ENCODE measurements at regions not wholly inside any gene's neighbourhood (a gene's known extent, or its start where the extent isn't known, plus 50 kb on each side); places are given as distances from the start of the nearest gene placed in this dataset.

DNA sequence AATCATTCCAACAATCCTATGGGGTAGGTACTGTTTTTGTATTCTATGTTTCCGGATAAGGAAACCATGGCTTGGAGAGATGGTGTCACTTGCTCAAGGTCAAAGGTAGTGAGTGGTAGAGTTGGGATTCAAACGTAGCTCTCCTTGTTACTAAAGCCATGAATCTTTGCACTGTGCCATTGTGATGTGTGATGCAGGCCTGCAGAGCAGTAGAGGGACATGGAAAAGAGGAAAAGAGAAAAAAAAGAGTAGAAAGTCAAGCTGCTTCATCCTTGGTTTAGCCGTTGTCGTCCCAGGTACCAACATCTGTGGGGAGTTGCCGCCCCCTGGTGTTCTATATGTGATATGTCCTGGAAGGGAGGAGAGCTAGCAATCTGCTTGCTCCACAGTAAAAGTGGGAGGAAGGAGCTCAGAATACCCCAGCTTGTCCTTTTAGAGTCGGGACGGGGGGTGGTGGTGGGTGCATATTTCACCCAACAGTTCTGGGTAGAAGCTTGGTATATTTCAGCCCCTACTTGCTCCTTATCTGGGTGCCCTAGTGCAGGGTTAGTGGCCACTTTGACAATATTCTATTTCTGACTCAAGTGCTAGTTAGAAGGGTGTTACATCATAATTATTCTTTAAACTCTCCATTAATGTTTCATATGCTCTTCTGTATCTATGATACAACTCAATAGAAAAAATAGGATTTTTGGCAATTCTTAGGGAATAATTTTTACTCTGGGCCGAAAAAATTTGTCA lies 98.4 kb downstream of the EBNA1BP2 start:
- peak; percentile 86 for ATAC-seq
- no peak overlapping the region for H3K4me3 ChIP-seq
- no peaks in the 10 kb centered on the region for H3K36me3 Mint-ChIP-seq (ENCODE audit: low read depth)

More for the DNA sequence above, 98.4 kb downstream of the EBNA1BP2 start:
- Histone ChIP-seq H3K4me2 (no peak overlapping the region), H2AFZ (no peak overlapping the region), H3K4me1 (ENCODE audit: insufficient read depth) (peaks cover 15% of the 10 kb centered on the region), H3K36me3 (ENCODE audit: insufficient read depth) (no peaks in the 10 kb centered on the region), H3K9me2 (ENCODE audit: insufficient read depth) (0 out of 2 replicates have a peak, but pooled peaks cover 4% of the 10 kb centered on the region), H4K20me1 (replicated peaks; ENCODE audit: insufficient read depth) (no peaks in the 10 kb centered on the region), H3F3A (replicated peaks; ENCODE audit: low read depth) (0 out of 2 replicates have a peak, but pooled peaks cover 4% of the 10 kb centered on the region), H3K27ac (ENCODE audit: low read depth) (no peak overlapping the region), H3K79me2 (replicated peaks; ENCODE audit: insufficient read depth) (no peaks in the 10 kb centered on the region), H3K27me3 (ENCODE audit: insufficient read depth) (no peaks in the 10 kb centered on the region)
- Mint-ChIP-seq H3K27me3 (ENCODE audit: insufficient read depth, low read depth, poor library complexity) (peaks cover 2% of the 10 kb centered on the region), H3K9me3 (no peaks in the 10 kb centered on the region; the same call in 2 of the 3 replicates), H3K4me3 (no peak overlapping the region), H3K4me1 (peaks cover 27% of the 10 kb centered on the region), H3K27ac (no peak overlapping the region)
- TF ChIP-seq CTCF (conservative IDR thresholded peaks at IDR 0.05; ENCODE audit: low read depth in 2 of 2) (peak; percentile 93 to 98), EZH2phosphoT487 (IDR thresholded peaks at IDR 0.05; ENCODE audit: unreplicated experiment) (no peak), ZNF114 (CRISPR knock-in tag; IDR thresholded peaks at IDR 0.05) (no peak)
- TF ChIP-seq, protein P1, sequence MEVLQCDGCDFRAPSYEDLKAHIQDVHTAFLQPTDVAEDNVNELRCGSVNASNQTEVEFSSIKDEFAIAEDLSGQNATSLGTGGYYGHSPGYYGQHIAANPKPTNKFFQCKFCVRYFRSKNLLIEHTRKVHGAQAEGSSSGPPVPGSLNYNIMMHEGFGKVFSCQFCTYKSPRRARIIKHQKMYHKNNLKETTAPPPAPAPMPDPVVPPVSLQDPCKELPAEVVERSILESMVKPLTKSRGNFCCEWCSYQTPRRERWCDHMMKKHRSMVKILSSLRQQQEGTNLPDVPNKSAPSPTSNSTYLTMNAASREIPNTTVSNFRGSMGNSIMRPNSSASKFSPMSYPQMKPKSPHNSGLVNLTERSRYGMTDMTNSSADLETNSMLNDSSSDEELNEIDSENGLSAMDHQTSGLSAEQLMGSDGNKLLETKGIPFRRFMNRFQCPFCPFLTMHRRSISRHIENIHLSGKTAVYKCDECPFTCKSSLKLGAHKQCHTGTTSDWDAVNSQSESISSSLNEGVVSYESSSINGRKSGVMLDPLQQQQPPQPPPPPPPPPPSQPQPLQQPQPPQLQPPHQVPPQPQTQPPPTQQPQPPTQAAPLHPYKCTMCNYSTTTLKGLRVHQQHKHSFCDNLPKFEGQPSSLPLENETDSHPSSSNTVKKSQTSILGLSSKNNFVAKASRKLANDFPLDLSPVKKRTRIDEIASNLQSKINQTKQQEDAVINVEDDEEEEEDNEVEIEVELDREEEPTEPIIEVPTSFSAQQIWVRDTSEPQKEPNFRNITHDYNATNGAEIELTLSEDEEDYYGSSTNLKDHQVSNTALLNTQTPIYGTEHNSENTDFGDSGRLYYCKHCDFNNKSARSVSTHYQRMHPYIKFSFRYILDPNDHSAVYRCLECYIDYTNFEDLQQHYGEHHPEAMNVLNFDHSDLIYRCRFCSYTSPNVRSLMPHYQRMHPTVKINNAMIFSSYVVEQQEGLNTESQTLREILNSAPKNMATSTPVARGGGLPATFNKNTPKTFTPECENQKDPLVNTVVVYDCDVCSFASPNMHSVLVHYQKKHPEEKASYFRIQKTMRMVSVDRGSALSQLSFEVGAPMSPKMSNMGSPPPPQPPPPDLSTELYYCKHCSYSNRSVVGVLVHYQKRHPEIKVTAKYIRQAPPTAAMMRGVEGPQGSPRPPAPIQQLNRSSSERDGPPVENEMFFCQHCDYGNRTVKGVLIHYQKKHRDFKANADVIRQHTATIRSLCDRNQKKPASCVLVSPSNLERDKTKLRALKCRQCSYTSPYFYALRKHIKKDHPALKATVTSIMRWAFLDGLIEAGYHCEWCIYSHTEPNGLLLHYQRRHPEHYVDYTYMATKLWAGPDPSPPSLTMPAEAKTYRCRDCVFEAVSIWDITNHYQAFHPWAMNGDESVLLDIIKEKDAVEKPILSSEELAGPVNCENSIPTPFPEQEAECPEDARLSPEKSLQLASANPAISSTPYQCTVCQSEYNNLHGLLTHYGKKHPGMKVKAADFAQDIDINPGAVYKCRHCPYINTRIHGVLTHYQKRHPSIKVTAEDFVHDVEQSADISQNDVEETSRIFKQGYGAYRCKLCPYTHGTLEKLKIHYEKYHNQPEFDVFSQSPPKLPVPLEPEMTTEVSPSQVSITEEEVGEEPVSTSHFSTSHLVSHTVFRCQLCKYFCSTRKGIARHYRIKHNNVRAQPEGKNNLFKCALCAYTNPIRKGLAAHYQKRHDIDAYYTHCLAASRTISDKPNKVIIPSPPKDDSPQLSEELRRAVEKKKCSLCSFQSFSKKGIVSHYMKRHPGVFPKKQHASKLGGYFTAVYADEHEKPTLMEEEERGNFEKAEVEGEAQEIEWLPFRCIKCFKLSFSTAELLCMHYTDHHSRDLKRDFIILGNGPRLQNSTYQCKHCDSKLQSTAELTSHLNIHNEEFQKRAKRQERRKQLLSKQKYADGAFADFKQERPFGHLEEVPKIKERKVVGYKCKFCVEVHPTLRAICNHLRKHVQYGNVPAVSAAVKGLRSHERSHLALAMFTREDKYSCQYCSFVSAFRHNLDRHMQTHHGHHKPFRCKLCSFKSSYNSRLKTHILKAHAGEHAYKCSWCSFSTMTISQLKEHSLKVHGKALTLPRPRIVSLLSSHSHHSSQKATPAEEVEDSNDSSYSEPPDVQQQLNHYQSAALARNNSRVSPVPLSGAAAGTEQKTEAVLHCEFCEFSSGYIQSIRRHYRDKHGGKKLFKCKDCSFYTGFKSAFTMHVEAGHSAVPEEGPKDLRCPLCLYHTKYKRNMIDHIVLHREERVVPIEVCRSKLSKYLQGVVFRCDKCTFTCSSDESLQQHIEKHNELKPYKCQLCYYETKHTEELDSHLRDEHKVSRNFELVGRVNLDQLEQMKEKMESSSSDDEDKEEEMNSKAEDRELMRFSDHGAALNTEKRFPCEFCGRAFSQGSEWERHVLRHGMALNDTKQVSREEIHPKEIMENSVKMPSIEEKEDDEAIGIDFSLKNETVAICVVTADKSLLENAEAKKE (CRISPR knock-in tag; IDR thresholded peaks at IDR 0.05) = no peak
- DNase-seq (ENCODE audit: low spot score) = peak; percentile 91
